Lung (tissue), 11 donors: ENCODE measurements at regions not wholly inside any gene's neighbourhood (a gene's known extent, or its start where the extent isn't known, plus 50 kb on each side); places are given as distances from the start of the nearest gene placed in this dataset.

Experiments
- ATAC-seq: fragments of 200-7000 bp; cut with Tn5 transposase; one replicate; pipeline ENCODE4 v1.9.1; 2020; ENCODE audit warnings: moderate number of reproducible peaks; ENCODE audit not compliant: insufficient read depth, low FRiP score
- DNase-seq, 3 donors: peaks; one replicate each; pipeline ENCODE4 v3.0.0-alpha.2; 2013 to 2017
- H3K27ac ChIP-seq, 2 donors: one replicate each; pipeline ENCODE4 v1.5.1; 2013; ENCODE audit warnings: mild to moderate bottlenecking in 2 of 2, moderate library complexity in 2 of 2, control low read depth in 1 of 2, inconsistent platforms in 1 of 2, low read depth in 1 of 2, low read length in 1 of 2
- H3K27me3 ChIP-seq, 3 donors: one replicate each; pipeline ENCODE4 v1.5.1; 2013; ENCODE audit warnings: low read length in 2 of 3; ENCODE audit not compliant: control insufficient read depth in 3 of 3, insufficient read depth in 3 of 3
- H3K36me3 ChIP-seq, 4 donors: one replicate each; pipeline ENCODE4 v1.5.1; 2013; ENCODE audit warnings: low read length in 4 of 4, mild to moderate bottlenecking in 1 of 4, moderate library complexity in 1 of 4; ENCODE audit not compliant: control insufficient read depth in 4 of 4, insufficient read depth in 4 of 4
- H3K4me1 ChIP-seq, 5 donors: one replicate each; pipeline ENCODE4 v1.5.1; 2013; ENCODE audit warnings: low read length in 5 of 5, mild to moderate bottlenecking in 2 of 5, moderate library complexity in 1 of 5; ENCODE audit not compliant: control insufficient read depth in 5 of 5, insufficient read depth in 5 of 5
- H3K4me3 ChIP-seq: one replicate; pipeline ENCODE4 v1.5.1; 2013; ENCODE audit warnings: mild to moderate bottlenecking, control low read depth, moderate library complexity
- H3K9ac ChIP-seq, 2 donors: one replicate each; pipeline ENCODE4 v1.5.1; 2013; ENCODE audit warnings: low read length in 2 of 2, control low read depth in 1 of 2; ENCODE audit not compliant: insufficient read depth in 1 of 2
- H3K9me3 ChIP-seq, 4 donors: one replicate each; pipeline ENCODE4 v1.5.1; 2013; ENCODE audit warnings: low read length in 3 of 4, mild to moderate bottlenecking in 1 of 4, moderate library complexity in 1 of 4; ENCODE audit not compliant: control insufficient read depth in 4 of 4, insufficient read depth in 3 of 4
- WGBS, 2 donors: extraction: QIAGEN DNeasy Blood & Tissue Kit; methylation state at CpG; one replicate each; pipeline ENCODE4 v1.1.7; 2013; 5-methylcytosine and 5-hydroxymethylcytosine counted together
- TF ChIP-seq, protein P1 (sequence below): IDR thresholded peaks from 2 replicates; pipeline ENCODE4 v1.5.1; 2012; ENCODE audit warnings: mild to moderate bottlenecking; ENCODE audit errors: control extremely low read depth, extremely low read depth
- donor health status: control.
- donor health status: control.
- donor health status: Bipolar disorder and iron deficiency.
- donor health status: healthy.
- donor health status: DM: yes; HTN: yes; CAD: no.

DNA sequence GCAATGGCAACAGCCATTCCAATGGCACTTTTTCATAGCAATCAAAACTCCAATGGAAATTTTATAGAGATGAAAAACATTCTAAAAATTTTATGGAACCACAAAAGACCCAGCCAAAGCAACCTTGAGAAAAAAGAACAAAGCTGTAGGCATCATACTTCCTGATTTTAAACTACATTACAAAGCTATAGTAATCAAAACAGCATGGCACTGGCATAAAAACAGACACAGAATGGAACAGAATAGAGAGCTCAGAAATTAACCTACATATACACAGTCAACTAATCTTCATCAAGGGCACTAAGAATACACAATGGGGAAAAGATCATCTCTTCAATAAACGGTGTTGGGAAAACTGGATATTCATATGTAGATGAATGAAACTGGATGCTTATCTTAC lies 401.5 kb downstream of the NPHP4 start:
- TF ChIP-seq, protein P1, sequence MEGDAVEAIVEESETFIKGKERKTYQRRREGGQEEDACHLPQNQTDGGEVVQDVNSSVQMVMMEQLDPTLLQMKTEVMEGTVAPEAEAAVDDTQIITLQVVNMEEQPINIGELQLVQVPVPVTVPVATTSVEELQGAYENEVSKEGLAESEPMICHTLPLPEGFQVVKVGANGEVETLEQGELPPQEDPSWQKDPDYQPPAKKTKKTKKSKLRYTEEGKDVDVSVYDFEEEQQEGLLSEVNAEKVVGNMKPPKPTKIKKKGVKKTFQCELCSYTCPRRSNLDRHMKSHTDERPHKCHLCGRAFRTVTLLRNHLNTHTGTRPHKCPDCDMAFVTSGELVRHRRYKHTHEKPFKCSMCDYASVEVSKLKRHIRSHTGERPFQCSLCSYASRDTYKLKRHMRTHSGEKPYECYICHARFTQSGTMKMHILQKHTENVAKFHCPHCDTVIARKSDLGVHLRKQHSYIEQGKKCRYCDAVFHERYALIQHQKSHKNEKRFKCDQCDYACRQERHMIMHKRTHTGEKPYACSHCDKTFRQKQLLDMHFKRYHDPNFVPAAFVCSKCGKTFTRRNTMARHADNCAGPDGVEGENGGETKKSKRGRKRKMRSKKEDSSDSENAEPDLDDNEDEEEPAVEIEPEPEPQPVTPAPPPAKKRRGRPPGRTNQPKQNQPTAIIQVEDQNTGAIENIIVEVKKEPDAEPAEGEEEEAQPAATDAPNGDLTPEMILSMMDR, result no peak
- no peak for DNase-seq
- H3K27ac ChIP-seq, result no peak overlapping the region
- no peaks in the 10 kb centered on the region for H3K36me3 ChIP-seq
- no peaks in the 10 kb centered on the region for H3K4me1 ChIP-seq
- no peaks in the 10 kb centered on the region for H3K27me3 ChIP-seq
- no peak overlapping the region for H3K4me3 ChIP-seq
- no peak overlapping the region for H3K9ac ChIP-seq
- no peak for ATAC-seq
- H3K9me3 ChIP-seq, result peaks cover 0 to 8% (median 3%) of the 10 kb centered on the region in 4 donors
- WGBS, 2 donors, result 86 to 89% methylated on average over 1 of the region's 1 CpG

DNA sequence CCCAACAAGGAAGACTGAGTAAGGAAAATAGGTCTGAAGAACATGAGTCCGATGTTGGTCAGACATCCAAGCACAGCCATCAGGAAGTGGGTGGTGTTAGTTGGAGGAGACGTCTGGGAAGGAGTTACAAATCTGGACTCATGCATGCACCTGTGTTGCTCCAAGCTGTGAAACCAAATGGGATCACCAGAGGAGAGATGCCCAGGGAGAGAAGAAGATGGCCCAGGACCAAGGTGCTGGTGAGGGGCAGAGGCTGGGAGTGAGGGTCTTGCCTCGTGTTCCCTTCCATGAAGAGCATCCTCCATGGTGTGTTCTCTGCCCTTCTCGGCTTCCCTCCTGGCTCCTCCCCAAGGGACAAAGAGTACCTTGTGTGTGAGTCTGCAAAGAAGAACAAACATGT lies 405.6 kb downstream of the NPHP4 start:
- H3K4me3 ChIP-seq, result no peak overlapping the region
- no peaks in the 10 kb centered on the region for H3K36me3 ChIP-seq
- DNase-seq, result no peak
- 82 to 92% methylated on average over 4 of the region's 4 CpGs for WGBS, 2 donors
- TF ChIP-seq, protein P1, result no peak
- H3K9me3 ChIP-seq, result peaks cover 0 to 6% (median 0%) of the 10 kb centered on the region in 4 donors
- ATAC-seq, result no peak
- no peaks in the 10 kb centered on the region for H3K4me1 ChIP-seq
- no peak overlapping the region for H3K9ac ChIP-seq
- no peak overlapping the region for H3K27ac ChIP-seq
- peaks cover 0 to 4% (median 0%) of the 10 kb centered on the region in 3 donors for H3K27me3 ChIP-seq

DNA sequence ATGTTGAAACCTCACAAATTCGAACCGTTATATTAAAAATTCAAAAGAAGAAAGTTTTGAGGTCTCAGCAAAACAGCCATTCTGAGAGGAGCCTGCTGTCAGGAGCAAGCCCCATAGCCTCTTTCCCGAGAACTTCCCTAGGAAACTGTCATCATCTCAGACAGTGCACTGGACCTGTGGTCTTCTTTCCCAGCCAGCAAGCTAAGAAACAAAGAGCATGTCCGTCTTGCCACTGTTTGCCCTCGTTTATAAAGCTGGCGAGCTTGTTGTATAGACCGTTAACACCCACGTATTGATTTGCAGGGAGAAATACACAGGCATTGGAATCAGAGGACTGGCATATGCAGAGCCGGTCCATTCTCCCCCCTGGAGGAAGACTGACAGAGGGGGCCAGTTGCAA lies 407.0 kb downstream of the NPHP4 start:
- Histone ChIP-seq H3K4me3 (no peak overlapping the region), H3K9me3 (no peaks in the 10 kb centered on the region), H3K4me1 (no peaks in the 10 kb centered on the region), H3K27ac (no peak overlapping the region), H3K27me3 (peaks cover 0 to 4% (median 0%) of the 10 kb centered on the region in 3 donors), H3K36me3 (no peaks in the 10 kb centered on the region), H3K9ac (no peak overlapping the region)
- ATAC-seq (no peak), DNase-seq (no peak)
- WGBS, 2 donors, result 73 to 83% methylated on average over 9 of the region's 9 CpGs
- TF ChIP-seq, protein P1, result no peak

DNA sequence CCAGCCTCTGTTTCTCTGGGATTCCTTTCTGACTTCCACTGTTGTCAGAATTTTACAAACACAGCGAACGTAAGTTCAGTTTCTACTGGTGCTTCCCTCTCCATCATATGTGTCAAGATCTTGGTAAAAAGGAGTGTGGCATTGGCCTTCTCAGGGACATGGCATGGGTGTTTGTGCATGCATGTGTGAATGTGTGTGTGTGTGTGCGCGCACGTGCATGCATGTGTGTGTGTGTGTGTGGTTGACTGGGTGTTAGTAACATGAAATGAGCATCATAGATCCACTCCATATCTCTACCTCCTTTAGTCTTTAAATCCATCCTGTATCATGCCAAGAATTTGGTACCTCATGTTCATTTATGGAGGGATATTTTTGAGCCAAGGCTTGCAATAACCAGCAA lies 411.3 kb downstream of the NPHP4 start:
- no peaks in the 10 kb centered on the region for H3K9me3 ChIP-seq
- H3K9ac ChIP-seq, result no peak overlapping the region
- WGBS, 2 donors, result 83 to 89% methylated on average over 5 of the region's 5 CpGs
- ATAC-seq (no peak), DNase-seq (no peak)
- H3K27ac ChIP-seq, result no peak overlapping the region
- H3K27me3 ChIP-seq, result peaks cover 0 to 10% (median 0%) of the 10 kb centered on the region in 3 donors
- TF ChIP-seq, protein P1, result no peak
- H3K4me3 ChIP-seq, result no peak overlapping the region
- no peaks in the 10 kb centered on the region for H3K4me1 ChIP-seq
- no peaks in the 10 kb centered on the region for H3K36me3 ChIP-seq
